CD4-positive, alpha-beta T cell (primary cell): ENCODE measurements at regions not wholly inside any gene's neighbourhood (a gene's known extent, or its start where the extent isn't known, plus 50 kb on each side); places are given as distances from the start of the nearest gene placed in this dataset.
A peak's percentile ranks its signal among the peaks of the same experiment; 100 is the strongest.

Experiments used
- ATAC-seq: fragments of 200-7000 bp; cut with Tn5 transposase; one replicate; pipeline ENCODE4 v1.10.0; 2022; ENCODE audit warnings: mild to moderate bottlenecking; ENCODE audit not compliant: poor library complexity
- CTCF ChIA-PET: fragments of 350-600 bp; sonication (Branson Sonifier 250); formaldehyde crosslinking; loops from one replicate; lab custom pipeline; 2021; ENCODE audit warnings: antibody characterized with exemption, inconsistent platforms; lab: Charles Lee
- POLR2A ChIA-PET: fragments of 350-600 bp; sonication (Branson Sonifier 250); formaldehyde crosslinking; loops from one replicate; lab custom pipeline; 2021; ENCODE audit warnings: antibody characterized with exemption, inconsistent platforms; lab: Charles Lee
- DNase-seq, 14 experiments: peaks; one replicate each; pipeline ENCODE4 v3.0.0-alpha.2; 2013 to 2020; ENCODE audit warnings: mixed read lengths in 2 of 14
- H3K27ac ChIP-seq, 2 donors: one replicate each; pipeline versions ENCODE4 v1.5.1 to v1.7.0; 2013; ENCODE audit warnings: low read length in 2 of 2, low read depth in 1 of 2, mild to moderate bottlenecking in 1 of 2
- H3K27me3 ChIP-seq, 2 experiments: 1 replicate in 1 of 2; 2 replicates in 1 of 2; pipeline versions ENCODE4 v1.6.1 to v1.7.0; 2013; ENCODE audit warnings: low read length in 2 of 2, control low read depth in 1 of 2, mild to moderate bottlenecking in 1 of 2, moderate library complexity in 1 of 2; ENCODE audit not compliant: insufficient read depth in 2 of 2, control insufficient read depth in 1 of 2
- H3K36me3 ChIP-seq: one replicate; pipeline ENCODE4 v1.6.1; 2013; ENCODE audit warnings: low read length, control low read depth; ENCODE audit not compliant: insufficient read depth
- H3K4me1 ChIP-seq: one replicate; pipeline ENCODE4 v1.6.1; 2013; ENCODE audit warnings: low read length, control low read depth; ENCODE audit not compliant: insufficient read depth
- H3K4me3 ChIP-seq: one replicate; pipeline ENCODE4 v1.5.1; 2013; ENCODE audit warnings: mild to moderate bottlenecking, low read length, moderate library complexity
- H3K9me3 ChIP-seq, 2 experiments: 1 replicate in 1 of 2; 2 replicates in 1 of 2; pipeline versions ENCODE4 v1.6.1 to v1.7.0; 2013; ENCODE audit warnings: low read length in 2 of 2, mild to moderate bottlenecking in 2 of 2, control low read depth in 1 of 2, moderate library complexity in 1 of 2; ENCODE audit not compliant: control insufficient read depth in 1 of 2, insufficient read depth in 1 of 2
- H3K27ac Mint-ChIP-seq: one replicate; pipeline ENCODE4 v1.8.0; 2020; ENCODE audit warnings: mixed read lengths
- H3K27me3 Mint-ChIP-seq: one replicate; pipeline ENCODE4 v1.8.0; 2021; ENCODE audit warnings: mixed read lengths
- H3K36me3 Mint-ChIP-seq: one replicate; pipeline ENCODE4 v1.8.0; 2021; ENCODE audit warnings: low read depth, mixed read lengths
- H3K4me1 Mint-ChIP-seq: one replicate; pipeline ENCODE4 v1.8.0; 2021; ENCODE audit warnings: low read depth, mixed read lengths
- H3K4me3 Mint-ChIP-seq: one replicate; pipeline ENCODE4 v1.8.0; 2020; ENCODE audit warnings: mild to moderate bottlenecking, mixed read lengths
- H3K9me3 Mint-ChIP-seq: one replicate; pipeline ENCODE4 v1.8.0; 2020; ENCODE audit warnings: mixed read lengths
- intact Hi-C, 2 experiments: fragments of 100-400 bp; cut with DNase I in 1 of 2; cut with micrococcal nuclease in 1 of 2; formaldehyde crosslinking; loops; one replicate each; pipeline versions ENCODE4 v1.15.1 to v1.9.0; 2023 to 2025; cut with DNase I, micrococcal nuclease
- TF ChIP-seq, protein P1 (sequence below): fragments of 200-600 bp; IDR thresholded peaks from one replicate; pipeline ENCODE4 v1.8.0; 2022; ENCODE audit warnings: antibody characterized with exemption, mild to moderate bottlenecking

- CTCF ChIA-PET, result interaction anchor here (0.6 to 0.9 kb wide), 2 partner anchors 12 to 361 kb away, joined by 3 read pairs; no protein-coding TSS in a partner anchor
- DNase-seq (peak in 3 of 14 experiments; percentile 49 to 63 (median 53)), ATAC-seq (peak; percentile 85)
- intact Hi-C loops, result loop anchor here (1.0 to 5.0 kb wide), 3 partner anchors 694 to 914 kb away; no protein-coding TSS in a partner anchor
- no peaks in the 10 kb centered on the region for H3K9me3 ChIP-seq
- no peaks in the 10 kb centered on the region for H3K36me3 ChIP-seq
- peaks cover 6% of the 10 kb centered on the region for H3K4me1 Mint-ChIP-seq
- no peaks in the 10 kb centered on the region for H3K36me3 Mint-ChIP-seq
- no peak overlapping the region for H3K27ac ChIP-seq
- TF ChIP-seq, protein P1, sequence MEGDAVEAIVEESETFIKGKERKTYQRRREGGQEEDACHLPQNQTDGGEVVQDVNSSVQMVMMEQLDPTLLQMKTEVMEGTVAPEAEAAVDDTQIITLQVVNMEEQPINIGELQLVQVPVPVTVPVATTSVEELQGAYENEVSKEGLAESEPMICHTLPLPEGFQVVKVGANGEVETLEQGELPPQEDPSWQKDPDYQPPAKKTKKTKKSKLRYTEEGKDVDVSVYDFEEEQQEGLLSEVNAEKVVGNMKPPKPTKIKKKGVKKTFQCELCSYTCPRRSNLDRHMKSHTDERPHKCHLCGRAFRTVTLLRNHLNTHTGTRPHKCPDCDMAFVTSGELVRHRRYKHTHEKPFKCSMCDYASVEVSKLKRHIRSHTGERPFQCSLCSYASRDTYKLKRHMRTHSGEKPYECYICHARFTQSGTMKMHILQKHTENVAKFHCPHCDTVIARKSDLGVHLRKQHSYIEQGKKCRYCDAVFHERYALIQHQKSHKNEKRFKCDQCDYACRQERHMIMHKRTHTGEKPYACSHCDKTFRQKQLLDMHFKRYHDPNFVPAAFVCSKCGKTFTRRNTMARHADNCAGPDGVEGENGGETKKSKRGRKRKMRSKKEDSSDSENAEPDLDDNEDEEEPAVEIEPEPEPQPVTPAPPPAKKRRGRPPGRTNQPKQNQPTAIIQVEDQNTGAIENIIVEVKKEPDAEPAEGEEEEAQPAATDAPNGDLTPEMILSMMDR, result peak; percentile 80
- H3K27me3 Mint-ChIP-seq, result peaks cover 19% of the 10 kb centered on the region
- no peaks in the 10 kb centered on the region for H3K9me3 Mint-ChIP-seq
- no peak overlapping the region for H3K4me3 ChIP-seq
- POLR2A ChIA-PET, result no interaction called here
- H3K27ac Mint-ChIP-seq, result no peak overlapping the region
- peaks cover 0 to 14% of the 10 kb centered on the region in 2 experiments for H3K27me3 ChIP-seq
- H3K4me1 ChIP-seq, result no peaks in the 10 kb centered on the region
- H3K4me3 Mint-ChIP-seq, result no peak overlapping the region
Observed at GRCh38 chr3:157618075-157618760, 115.0 kb upstream of the VEPH1 start.

DNA sequence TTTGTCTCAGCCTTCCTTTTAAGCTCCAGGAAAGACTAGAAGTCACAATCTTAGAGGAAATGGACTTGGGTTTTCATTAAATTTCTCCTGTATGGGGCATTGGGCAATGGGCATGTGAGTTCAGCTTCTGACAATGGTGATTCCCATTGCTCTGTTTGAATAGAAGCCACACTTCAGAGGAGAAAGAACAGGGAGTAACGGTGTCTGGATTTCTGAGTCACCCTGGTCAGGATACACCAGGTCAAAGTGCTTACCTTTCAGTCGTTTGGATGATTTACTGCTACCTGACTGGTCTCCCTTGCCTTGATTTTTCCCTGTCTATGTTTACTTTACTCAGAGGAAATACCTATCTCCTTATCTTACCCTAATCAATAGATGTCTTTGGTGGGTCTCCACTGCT lies 111.7 kb upstream of the VEPH1 start:
- POLR2A ChIA-PET, result no interaction called here
- no peak for ATAC-seq
- CTCF ChIA-PET, result interaction anchor here (1.0 kb wide), 1 partner anchor 9 kb away, joined by 3 read pairs; no protein-coding TSS in a partner anchor
- no peak for DNase-seq
- peaks cover 0 to 9% of the 10 kb centered on the region in 2 experiments for H3K27me3 ChIP-seq
- H3K27me3 Mint-ChIP-seq, result peaks cover 5% of the 10 kb centered on the region
- intact Hi-C loops, result loop anchor here in 1 of 2 experiments (5.0 kb wide), 2 partner anchors 697 to 1177 kb away; no protein-coding TSS in a partner anchor
- no peaks in the 10 kb centered on the region for H3K36me3 Mint-ChIP-seq
- H3K4me3 Mint-ChIP-seq, result no peak overlapping the region
- no peaks in the 10 kb centered on the region for H3K9me3 Mint-ChIP-seq
- no peaks in the 10 kb centered on the region for H3K36me3 ChIP-seq
- no peaks in the 10 kb centered on the region for H3K9me3 ChIP-seq
- TF ChIP-seq, protein P1, result no peak
- no peak overlapping the region for H3K27ac Mint-ChIP-seq
- H3K4me3 ChIP-seq, result no peak overlapping the region
- no peak overlapping the region for H3K27ac ChIP-seq
- H3K4me1 ChIP-seq, result no peaks in the 10 kb centered on the region
- peaks cover 6% of the 10 kb centered on the region for H3K4me1 Mint-ChIP-seq

DNA sequence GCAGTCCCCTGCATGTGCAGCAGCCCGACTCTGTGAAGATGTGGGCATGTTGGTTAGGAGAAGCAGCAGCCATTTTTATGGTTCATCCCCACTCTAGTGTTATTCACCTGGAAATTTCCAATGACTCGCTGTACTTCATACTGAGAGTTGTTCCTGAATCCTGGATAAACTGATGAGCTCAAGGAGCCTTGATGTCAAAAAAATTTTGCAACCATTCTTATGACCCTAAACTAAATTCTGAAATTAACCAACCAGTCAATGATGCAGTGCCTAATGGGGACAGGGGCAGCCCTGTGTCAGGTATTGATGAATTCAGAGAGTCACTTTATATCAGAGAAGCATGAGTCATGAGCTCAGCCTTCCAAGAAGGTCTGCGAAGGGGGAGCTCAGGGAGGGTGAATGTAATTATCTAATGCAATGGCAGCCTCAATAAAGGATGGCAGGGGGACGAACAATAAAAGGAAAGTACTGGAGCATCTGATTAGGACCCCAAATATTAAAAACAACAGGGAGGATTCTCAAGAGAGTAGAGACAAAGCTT lies 108.4 kb upstream of the VEPH1 start:
- DNase-seq (no peak), ATAC-seq (no peak)
- H3K9me3 Mint-ChIP-seq, result no peaks in the 10 kb centered on the region
- H3K4me3 Mint-ChIP-seq, result no peak overlapping the region
- H3K4me1 ChIP-seq, result peaks cover 2% of the 10 kb centered on the region
- no peak overlapping the region for H3K27ac ChIP-seq
- TF ChIP-seq, protein P1, result no peak
- peaks cover 2% of the 10 kb centered on the region for H3K27me3 Mint-ChIP-seq
- no peak overlapping the region for H3K4me3 ChIP-seq
- no peaks in the 10 kb centered on the region for H3K27me3 ChIP-seq
- H3K36me3 ChIP-seq, result no peaks in the 10 kb centered on the region
- no peak overlapping the region for H3K27ac Mint-ChIP-seq
- ChIA-PET POLR2A (no interaction called here), CTCF (no interaction called here)
- no peaks in the 10 kb centered on the region for H3K9me3 ChIP-seq
- intact Hi-C loops, result loop anchor here in 1 of 2 experiments (5.0 kb wide), 1 partner anchor 1181 kb away; no protein-coding TSS in a partner anchor
- no peaks in the 10 kb centered on the region for H3K36me3 Mint-ChIP-seq
- peaks cover 3% of the 10 kb centered on the region for H3K4me1 Mint-ChIP-seq
